GM18907 (cell line): ENCODE measurements at regions not wholly inside any gene's neighbourhood (a gene's known extent, or its start where the extent isn't known, plus 50 kb on each side); places are given as distances from the start of the nearest gene placed in this dataset.

ENCODE experiments used
- ATAC-seq: cut with Tn5 transposase; IDR thresholded peaks from one replicate; pipeline ENCODE4 v1.9.1; 2021; ENCODE audit warnings: mild to moderate bottlenecking, moderate library complexity; ENCODE audit not compliant: unreplicated experiment

DNA sequence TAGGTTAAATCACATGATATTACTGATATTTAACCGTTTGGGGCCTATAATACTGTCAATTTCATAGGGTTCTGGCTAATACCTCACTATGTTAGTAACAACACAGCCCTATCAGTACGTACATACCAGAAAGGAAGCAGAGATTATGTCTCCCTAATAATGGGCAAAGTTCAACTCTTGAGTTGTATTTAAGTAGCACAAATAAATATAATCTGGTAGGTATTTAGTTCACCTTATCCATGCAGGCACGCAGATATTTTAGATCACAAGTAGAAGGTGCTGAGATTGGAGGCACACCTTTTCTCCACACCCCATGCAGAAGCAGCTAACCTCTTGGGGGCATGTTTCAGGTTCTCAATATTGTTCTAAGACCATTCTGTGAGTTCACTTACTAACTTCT is 118.9 kb downstream of the IRS1 start:
- ATAC-seq = no peak

DNA sequence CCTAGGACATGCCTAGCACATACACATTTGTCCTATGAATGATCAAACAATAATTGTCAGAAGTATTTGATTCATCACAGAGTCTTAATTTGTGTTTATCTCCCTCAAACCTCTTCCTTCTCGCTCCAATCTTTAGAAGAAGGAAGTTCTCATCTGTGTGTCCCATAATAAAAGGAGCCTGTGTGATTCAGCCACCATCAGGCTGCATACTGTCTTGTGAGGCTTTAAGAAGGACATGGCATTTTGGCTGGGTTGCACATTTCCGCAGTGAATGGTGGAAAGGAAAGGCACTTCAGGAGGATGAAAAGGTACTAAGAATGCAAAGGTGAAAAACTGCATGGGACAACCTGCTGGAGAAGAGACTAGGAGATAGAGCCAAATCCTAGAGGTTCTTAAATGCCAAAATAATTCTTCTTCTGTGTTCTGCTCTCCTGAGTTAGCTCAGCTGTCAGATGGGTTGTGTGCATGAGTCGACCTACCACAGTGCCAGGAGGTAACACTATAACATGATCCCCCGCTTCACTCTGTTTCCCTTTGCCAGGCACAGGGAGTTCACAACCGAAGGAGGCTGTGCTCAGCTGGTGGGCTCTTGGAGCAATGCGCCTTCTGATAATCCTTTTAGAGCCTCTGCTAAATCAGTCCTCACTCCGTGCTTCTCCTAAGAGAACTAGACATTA is 120.1 kb downstream of the IRS1 start:
- ATAC-seq = no peak

DNA sequence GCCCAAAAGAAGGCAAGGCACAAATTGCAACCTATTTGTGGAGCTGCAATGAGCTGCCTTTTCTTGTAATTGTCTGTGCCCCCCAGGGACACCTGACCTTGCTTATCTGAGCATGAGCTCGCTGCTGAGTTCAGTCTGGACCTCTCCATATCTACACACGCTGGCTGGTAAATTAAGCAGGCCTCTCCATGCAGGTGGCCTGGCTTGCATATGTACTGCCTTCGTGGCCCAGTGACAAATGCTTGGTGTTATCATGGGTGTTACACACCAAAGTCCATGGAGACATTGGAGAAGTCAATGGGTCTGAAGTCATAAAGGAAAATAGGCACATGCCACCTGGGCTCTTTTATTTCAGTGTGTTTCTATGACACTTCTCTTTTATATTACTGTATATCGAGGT is 121.2 kb downstream of the IRS1 start:
- ATAC-seq = no peak

DNA sequence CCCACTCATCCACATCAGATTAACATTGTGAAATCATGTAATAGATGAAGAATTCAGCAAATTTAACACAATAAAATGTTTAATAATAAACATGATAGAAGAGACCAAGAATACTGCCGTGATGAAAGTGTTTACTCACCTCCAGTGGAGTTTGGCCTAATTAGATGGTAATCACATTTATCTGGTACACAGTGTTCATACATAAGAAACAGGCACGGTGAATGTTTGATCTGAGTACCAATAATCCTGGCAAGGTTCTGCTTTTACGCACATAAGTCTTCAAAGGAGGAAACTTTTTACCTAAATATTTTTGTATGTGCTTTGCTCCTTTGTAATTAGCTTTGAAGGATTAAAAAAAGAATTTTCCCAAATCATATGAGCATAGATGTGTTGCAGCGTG is 122.5 kb downstream of the IRS1 start:
- ATAC-seq = no peak

DNA sequence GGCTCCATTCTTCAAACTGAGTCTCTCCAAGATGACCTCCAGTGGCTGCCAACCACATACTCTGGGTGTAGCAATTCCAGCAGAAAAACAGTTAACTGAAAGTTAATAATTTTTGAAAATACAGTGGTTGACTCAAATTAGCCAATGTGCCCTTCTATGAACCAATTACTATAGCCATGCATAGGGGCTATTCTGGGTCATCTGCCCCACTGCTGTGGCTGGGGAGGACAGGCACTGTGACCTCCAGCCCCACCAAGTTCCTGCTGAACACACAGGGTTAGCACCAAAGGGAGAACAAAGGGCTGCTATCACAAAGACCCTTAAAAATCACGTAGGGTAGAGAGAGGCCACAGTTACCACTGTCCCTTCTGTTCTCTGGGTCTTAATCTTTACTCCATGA is 123.0 kb downstream of the IRS1 start:
- no peak for ATAC-seq

DNA sequence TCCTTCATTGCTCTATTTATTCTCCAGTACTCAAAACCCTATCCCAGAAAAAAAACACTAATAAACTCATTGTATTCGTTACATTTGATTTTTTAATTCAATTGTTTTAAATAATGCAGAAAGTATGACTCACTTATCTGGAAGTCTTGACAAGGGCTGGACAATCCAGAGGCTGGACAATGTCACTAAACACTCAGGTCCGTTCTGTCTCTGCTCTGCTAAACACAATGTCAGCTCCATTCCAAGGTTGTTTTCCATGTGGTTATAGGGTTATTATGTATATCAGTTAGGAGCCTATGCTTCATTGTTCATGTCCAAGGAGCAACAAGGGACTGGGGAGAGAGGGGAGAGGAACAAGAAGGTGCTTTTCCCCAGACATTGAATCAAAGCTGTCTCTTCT is 125.5 kb downstream of the IRS1 start:
- ATAC-seq = no peak

DNA sequence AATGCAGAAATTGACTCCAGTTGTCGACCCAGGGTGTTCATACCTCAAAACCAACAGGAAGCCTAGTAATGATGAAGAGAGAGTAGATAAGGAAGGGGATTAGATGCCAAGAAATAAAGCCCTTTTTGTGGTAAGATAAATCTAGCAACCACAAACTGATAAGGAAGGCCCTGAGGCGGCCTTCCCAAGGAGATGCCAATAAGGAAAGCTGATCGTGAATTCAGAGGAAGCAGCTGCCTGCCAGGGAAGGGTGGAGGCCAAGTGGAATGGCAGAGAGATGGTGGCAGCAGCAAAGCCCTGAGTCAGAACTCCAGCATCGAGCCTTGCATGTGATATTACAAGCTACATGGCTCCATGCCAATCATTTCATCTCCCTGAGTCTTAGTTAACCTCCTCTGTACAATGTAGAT is 126.3 kb downstream of the IRS1 start:
- no peak for ATAC-seq

DNA sequence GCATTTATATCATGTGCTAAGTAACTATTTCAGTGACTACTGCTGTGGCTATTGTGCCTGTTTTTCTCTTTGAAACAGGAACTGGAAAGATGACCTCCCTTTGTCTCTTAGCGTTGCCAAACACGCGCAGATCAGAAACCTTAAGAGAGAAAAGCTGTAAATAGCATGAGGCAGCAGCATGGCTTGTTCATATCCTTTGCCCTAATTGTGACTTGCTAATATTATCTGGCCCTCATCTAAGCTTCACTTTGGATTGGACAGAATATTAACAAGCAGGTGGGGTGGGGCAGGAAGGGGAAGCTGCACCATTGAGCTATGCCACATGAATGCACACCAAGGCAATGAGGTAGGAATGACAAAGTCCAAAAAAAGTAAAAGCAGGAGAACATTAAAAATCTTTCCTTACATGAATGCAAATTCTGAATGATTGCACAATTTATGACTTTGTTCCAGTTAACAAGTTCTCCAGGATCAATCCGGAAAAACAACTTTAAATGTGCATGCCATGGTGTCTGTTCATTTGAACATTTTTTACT is 128.4 kb downstream of the IRS1 start:
- no peak for ATAC-seq

DNA sequence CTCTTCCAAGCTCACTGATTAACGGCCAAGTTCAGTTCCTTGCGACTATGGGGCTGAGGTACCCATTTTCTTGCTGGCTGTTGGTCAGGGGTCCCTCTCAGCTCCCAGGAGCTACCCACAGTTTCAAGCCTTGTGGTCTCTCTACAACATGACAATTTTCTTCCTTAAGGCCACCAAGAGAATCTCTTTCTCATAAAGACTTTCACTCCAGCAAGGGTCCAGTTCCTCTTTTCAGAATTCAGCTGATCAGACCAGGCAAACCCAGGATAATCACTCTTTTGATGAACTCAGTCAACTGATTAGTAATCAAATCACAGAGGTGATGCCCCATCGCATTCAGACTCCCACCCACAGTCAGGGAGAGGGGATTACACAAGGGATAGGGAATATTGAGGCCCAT is 129.7 kb downstream of the IRS1 start:
- peak; percentile 59 for ATAC-seq

DNA sequence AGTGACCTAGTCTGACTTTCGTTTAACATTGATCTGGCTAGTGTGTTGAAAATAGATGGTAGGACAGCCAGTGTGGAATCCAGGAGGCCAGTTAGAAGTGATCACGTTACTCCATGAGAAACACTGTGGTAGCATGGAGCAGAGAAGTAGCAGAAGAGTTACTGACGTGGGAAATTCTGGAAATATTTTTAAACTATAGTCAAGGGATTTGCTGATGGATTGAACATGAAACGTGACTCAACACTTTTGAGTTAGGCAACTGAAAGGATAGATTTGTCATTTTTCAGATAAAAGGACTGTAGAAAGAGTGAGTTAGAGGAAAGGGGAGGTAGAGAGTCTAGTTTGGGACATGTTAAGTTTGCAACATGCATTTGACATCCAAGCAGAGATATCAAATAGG is 130.4 kb downstream of the IRS1 start:
- no peak for ATAC-seq

DNA sequence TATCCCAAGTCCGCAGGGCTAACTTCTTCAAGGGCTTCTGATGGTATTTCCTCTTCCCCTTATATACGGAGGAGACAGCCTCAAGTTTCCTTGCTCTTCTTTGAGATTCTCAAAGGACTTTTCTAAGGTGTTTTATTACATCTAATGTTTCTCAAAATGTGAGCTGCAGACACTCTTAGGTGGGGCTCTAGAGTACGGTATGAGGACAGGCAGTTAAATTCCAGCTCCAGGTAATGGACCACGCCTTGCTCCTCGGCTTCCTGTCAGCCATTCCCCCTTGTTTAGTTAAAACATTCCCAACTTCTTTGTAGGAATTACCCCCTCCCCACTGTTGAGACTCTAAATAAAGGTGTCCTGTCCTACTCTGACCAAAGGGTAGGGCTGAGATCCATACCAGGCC is 131.9 kb downstream of the IRS1 start:
- no peak for ATAC-seq

DNA sequence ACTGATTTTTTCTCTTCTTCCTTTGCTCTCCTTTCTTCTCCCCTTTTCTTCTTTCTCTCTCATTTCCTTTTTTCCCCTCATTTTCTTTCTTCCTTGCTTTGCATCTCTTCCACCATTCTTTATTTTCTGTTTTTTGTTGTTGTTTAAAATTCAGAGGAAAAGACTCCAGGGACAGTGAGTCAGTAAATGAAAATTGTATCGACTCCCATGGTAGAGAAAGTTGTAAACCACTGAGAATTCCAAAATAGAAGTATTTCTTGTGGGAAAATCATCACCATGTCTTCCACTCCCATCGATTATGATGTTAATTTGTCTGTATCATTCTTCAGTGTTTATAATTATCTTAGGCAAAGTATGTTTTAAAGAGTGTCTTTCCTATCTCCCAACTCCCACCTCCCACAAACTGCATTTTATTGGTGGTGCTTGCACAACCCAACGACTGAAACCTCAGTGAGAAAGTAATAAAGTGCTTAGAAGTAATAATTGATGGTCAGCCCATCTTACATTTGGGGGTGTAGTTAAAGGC is 134.3 kb downstream of the IRS1 start:
- no peak for ATAC-seq

DNA sequence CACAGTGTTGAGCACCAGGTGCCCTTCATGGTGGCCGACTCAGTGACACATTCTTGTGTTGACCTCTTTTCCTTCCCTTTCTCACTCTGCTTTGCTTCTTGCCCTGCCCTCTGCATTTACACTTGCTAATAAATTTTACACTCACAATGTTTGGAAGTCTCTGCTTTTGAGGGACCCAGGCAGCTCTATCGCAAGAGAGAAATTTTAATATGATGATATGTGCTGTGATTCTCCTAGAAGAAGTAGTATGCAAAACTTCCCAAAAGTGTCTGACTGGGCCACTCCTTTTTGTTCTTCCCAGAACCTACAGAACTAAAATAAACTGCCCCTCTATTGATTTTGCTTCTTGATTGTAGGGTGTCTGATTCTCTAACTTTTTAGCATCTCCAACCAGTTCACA is 135.0 kb downstream of the IRS1 start:
- ATAC-seq = no peak

DNA sequence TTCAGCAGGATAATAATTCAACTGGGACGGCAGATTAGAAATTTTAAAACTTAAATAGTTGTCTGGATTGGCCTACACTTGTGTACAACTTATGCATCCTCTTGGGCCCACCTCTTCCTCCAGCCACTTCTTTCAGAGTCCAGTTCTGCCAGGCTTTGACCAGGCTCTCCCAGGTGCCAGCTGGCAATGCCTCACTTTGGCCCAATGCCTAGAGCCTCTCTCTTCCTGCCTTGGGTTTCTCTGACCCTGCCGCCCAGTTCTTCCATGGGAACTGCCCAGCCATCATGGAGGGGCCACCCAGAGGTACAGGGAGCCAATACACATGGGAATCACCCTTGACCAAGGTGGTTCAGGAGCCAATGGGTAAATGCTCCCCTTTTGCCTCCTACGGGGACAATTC is 135.5 kb downstream of the IRS1 start:
- ATAC-seq = no peak

DNA sequence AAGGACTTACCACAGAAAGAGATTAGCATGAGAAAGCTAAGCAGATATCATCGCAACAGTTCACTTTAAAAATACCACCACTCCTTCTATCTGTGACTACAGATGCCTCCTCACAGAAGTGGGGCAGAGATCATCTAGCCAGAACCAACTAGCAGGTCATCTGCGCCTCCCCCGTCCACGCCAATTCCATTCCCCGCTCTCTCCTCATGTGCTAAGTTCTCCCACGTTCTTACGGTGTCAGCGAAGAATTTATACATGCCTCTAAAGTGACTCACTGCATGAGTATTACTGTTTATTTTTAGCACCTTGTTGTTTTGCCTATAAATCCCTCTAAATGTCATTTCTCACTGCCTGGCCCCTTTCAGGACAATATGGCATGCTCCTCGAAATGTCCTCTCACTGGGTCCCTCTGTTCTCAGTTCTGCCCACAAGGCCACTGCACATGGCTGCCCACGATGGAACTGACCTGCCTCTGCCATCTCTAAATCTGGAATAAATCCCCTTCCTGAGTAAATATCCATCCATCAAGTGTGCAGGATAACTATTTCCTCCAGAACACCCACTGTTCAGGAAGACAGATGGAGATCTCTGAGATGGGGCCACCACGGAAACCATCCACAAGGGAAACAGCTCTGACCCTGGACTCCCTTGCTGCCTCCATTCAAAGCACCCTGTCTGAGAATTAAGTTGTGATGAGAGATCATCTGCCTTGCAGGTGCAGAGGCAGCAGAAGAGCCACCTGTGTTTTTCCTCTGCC is 137.7 kb downstream of the IRS1 start:
- ATAC-seq = no peak

DNA sequence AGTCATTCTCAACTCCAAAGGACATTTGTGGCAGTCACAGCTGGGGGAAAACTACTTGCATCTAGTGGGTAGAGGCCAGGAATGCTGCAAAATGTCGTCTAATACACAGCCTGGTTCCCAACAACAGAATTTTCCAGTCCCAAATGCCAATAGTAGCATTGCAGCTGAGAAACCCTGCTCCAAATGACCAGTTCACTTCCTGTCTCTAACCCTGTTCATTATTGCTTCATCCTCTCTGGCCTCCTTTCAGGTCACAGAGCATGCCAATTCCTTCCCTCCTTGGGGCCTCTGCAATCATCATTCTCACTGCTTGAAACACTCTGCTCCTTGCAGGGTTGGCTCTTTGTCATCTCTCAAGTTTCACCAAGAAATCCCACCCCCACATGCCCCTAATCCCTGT is 139.1 kb downstream of the IRS1 start:
- no peak for ATAC-seq

DNA sequence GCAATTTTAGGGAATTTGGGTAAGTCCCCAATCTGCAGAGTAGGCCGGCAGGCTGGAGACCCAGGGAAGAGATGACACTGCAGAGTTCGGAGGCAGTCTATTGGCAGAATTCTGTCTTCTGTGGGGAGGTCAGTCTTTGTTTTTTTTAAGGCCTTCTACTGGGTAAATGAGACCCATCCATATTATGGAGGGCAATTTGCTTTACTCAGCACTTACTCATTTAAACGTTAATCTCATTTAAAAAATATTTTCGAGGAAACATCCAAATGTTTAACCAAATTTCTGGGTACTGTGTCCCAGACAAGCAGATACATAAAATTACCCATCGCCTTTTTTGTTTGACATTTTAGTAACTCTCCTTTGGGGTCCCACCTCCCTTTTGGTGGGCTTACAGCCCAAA is 139.5 kb downstream of the IRS1 start:
- ATAC-seq = no peak

DNA sequence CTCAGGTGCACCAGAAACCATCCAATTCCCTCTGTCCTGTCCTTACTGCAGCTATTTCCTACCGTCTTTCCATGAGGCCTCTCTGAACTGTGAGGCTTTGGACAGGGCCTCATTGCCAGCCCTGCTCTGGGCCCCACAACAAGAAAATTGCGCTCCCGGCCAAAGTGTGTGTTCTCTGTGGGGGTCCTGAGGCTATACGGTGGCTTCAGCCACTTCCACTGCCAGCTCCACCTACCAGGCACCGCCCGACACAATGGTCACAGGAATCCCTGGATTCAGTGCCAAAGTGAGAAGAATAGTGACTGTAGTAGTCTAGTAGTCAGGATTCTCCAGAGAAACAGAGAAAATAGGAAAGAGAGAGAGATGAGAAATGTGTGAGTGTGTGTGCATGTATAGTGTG is 140.2 kb downstream of the IRS1 start:
- ATAC-seq = no peak

DNA sequence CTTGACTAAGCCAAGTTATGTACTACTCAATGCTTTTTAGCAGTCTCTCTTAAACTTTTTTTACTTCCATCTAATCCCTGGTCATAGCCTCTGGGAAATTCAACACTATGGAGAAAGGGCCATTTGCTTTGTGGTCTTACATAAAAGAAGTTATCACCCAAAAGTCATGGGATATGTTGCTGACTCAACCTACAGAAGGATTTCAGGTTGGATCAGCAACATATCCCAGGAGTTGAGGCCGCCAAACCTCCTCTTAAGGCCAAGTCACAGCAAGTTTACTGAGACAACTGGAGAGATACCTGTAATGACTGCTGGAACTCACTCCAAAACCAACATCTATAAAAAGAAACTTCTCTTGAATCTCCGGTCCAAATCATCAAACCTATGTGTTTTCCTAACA is 141.1 kb downstream of the IRS1 start:
- ATAC-seq = no peak

DNA sequence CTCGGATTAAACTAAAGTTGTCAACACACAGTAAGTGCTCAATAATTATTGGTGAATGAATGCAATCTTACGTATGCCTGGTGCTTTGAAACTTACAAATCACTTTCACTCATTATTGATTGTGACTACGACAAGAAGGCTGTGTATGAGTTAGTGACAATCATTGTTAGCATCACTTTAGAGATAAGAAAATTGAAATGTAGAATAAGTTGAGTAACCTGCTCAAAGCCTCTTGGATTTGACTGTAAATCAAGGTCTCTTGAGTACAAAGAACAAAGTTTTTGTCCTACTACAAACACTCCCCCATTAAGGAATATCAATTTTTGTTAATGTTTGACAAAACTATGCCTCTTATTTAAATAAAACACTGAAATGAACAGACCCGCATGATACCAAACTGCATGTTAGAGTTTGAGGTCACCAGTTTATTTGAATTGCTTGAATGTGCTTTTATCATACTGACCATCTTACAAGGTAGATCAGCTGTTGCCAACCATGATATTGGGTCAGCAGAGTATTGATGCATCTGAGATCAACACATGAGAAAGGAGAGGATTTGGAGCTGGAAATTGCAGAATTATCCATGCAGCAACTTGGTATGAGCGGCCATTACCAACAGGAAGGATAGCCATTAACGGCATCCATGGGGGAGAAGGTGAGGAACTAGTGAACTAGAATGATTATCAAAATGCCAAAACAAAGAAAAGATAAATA is 142.1 kb downstream of the IRS1 start:
- no peak for ATAC-seq

DNA sequence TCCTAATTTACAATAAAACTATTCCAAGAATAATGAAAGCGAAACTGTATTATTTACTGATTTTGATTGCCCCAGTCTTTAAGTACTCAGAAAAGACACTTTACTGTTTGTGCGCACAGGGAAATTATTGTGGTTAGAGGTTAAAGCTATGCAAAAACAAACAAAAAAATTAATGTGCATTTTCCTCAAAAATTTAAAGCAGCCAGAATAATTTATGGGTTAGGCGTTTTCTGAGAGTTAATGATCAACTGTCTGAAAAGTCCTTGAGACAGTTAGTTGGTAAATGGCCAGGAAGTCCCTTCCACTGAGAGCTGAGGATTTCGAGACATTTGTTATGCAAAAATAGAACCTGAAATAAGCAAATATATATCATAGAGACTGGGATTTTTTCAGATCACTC is 143.3 kb downstream of the IRS1 start:
- no peak for ATAC-seq

DNA sequence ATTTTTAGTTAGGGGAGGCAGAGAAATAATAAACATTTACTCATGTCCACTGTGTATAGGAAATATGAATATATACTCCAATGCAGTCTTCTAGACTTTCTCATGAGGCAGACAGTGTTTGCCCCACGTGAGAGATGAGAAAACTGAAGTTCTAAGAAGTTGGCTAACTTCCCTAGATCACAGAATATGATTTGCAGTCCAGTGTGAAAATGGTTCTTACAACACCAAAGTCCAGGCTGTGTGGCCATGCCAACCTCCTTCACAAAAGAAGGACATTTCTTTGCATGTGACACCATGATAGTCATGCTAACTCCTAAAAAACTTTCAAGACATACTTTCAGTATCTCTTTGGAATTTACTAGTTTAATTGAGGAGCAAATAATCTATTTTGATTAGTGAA is 143.7 kb downstream of the IRS1 start:
- no peak for ATAC-seq
